KMS-11 (cell line): ENCODE measurements at regions not wholly inside any gene's neighbourhood (a gene's known extent, or its start where the extent isn't known, plus 50 kb on each side); places are given as distances from the start of the nearest gene placed in this dataset.

Experiments
- H2AFZ ChIP-seq: fragments of 200-600 bp; sonication (generic); 2 replicates; pipeline ENCODE4 v1.6.1; 2016; ENCODE audit warnings: antibody characterized with exemption, mixed run types, low read depth
- H3K27ac ChIP-seq: fragments of 200-600 bp; sonication (generic); 2 replicates; pipeline ENCODE4 v1.6.1; 2016; ENCODE audit warnings: mild to moderate bottlenecking, mixed run types
- H3K27me3 ChIP-seq: fragments of 200-600 bp; sonication (generic); 2 replicates; pipeline ENCODE4 v1.6.1; 2017; ENCODE audit warnings: mild to moderate bottlenecking, low read depth, mixed run types, moderate library complexity; ENCODE audit not compliant: insufficient read depth
- H3K36me3 ChIP-seq: fragments of 200-600 bp; sonication (generic); 2 replicates; pipeline ENCODE4 v1.6.1; 2017; ENCODE audit warnings: mild to moderate bottlenecking, mixed run types; ENCODE audit not compliant: insufficient read depth
- H3K4me1 ChIP-seq: fragments of 200-600 bp; sonication (generic); 2 replicates; pipeline ENCODE4 v1.6.1; 2016; ENCODE audit warnings: mild to moderate bottlenecking, low read depth, mixed run types; ENCODE audit not compliant: poor library complexity, severe bottlenecking
- H3K4me2 ChIP-seq: fragments of 200-600 bp; sonication (generic); 2 replicates; pipeline ENCODE4 v1.7.0; 2016; ENCODE audit warnings: mild to moderate bottlenecking, mixed run types
- H3K4me3 ChIP-seq: fragments of 200-600 bp; sonication (generic); IDR thresholded peaks from 2 replicates; pipeline ENCODE4 v1.6.1; 2017; ENCODE audit warnings: low read depth, low read length, mixed read lengths; ENCODE audit not compliant: insufficient read depth
- H3K79me2 ChIP-seq: fragments of 200-600 bp; sonication (generic); 2 replicates; pipeline ENCODE4 v1.6.1; 2016; ENCODE audit warnings: low read depth, mixed run types; ENCODE audit not compliant: insufficient read depth
- H3K9ac ChIP-seq: fragments of 200-600 bp; sonication (generic); 2 replicates; pipeline ENCODE4 v1.6.1; 2016; ENCODE audit warnings: mild to moderate bottlenecking, mixed run types
- H4K20me1 ChIP-seq: fragments of 200-600 bp; sonication (generic); 2 replicates; pipeline ENCODE4 v1.6.1; 2016; ENCODE audit warnings: mild to moderate bottlenecking, mixed run types; ENCODE audit not compliant: insufficient read depth
- TF ChIP-seq, protein P1 (sequence below): fragments of 200-600 bp; sonication (generic); conservative IDR thresholded peaks from 2 replicates; pipeline ENCODE4 v1.6.1; 2017; ENCODE audit warnings: low read depth, mild to moderate bottlenecking, antibody characterized with exemption, low read length, moderate library complexity, mixed read lengths

DNA sequence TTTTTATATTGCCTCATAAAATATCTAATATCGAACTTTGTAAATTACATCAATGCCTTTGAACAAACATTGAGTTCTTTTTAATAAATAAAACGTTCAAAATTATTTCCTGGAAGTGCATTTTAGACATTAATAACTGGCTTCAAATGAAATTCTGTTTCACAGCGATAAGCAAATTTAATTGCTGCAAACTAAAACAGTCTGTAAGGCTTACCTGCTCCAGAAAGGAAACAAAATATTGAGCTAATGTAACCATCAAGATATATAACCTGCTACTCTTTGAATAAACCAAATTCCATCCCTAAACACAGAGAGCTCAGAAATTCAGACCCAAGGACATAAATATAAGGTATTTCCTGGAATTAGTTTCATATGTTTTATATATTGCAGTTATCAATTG lies 651.3 kb downstream of the MED13L start:
- Histone ChIP-seq H3K4me3 (no peak overlapping the region), H3K4me1 (no peaks in the 10 kb centered on the region), H3K36me3 (no peaks in the 10 kb centered on the region), H3K27me3 (no peaks in the 10 kb centered on the region), H3K9ac (no peak overlapping the region), H3K27ac (no peak overlapping the region), H3K79me2 (no peaks in the 10 kb centered on the region), H2AFZ (no peak overlapping the region), H4K20me1 (no peaks in the 10 kb centered on the region), H3K4me2 (no peak overlapping the region)
- TF ChIP-seq, protein P1, sequence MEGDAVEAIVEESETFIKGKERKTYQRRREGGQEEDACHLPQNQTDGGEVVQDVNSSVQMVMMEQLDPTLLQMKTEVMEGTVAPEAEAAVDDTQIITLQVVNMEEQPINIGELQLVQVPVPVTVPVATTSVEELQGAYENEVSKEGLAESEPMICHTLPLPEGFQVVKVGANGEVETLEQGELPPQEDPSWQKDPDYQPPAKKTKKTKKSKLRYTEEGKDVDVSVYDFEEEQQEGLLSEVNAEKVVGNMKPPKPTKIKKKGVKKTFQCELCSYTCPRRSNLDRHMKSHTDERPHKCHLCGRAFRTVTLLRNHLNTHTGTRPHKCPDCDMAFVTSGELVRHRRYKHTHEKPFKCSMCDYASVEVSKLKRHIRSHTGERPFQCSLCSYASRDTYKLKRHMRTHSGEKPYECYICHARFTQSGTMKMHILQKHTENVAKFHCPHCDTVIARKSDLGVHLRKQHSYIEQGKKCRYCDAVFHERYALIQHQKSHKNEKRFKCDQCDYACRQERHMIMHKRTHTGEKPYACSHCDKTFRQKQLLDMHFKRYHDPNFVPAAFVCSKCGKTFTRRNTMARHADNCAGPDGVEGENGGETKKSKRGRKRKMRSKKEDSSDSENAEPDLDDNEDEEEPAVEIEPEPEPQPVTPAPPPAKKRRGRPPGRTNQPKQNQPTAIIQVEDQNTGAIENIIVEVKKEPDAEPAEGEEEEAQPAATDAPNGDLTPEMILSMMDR, result no peak

DNA sequence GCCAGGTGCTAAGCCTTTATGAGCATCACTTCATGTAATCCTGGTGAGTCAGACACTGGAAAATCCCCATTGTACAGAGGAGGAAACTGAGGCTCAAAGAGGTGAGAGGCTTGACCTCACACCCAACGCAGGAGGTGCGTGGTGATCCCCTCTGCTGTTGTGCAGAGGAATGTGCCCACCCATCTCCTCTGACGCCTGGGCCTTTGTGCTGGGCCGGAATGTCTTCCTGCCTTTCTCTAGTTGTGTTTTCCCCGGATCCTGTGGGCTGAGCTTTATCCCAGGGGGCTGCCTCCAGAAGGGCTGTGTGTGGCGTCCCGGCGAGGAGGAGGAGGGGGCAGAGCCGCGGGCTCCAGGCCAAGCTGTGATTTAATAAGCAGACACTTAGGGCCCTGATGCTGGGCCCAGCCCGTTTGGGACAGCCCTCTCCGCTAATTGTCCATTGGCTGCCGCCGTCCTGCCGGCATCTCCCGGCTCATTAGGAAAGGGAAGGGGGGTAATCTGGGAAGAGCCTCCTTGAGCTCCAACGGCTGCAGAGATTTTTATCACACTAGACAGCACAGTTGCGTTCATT lies 653.6 kb downstream of the MED13L start:
- Histone ChIP-seq H3K4me3 (no peak overlapping the region), H3K36me3 (no peaks in the 10 kb centered on the region), H4K20me1 (no peaks in the 10 kb centered on the region), H3K27me3 (no peaks in the 10 kb centered on the region), H2AFZ (no peak overlapping the region), H3K79me2 (no peaks in the 10 kb centered on the region), H3K9ac (no peak overlapping the region), H3K4me2 (no peak overlapping the region), H3K4me1 (no peaks in the 10 kb centered on the region), H3K27ac (no peak overlapping the region)
- TF ChIP-seq, protein P1, result no peak

DNA sequence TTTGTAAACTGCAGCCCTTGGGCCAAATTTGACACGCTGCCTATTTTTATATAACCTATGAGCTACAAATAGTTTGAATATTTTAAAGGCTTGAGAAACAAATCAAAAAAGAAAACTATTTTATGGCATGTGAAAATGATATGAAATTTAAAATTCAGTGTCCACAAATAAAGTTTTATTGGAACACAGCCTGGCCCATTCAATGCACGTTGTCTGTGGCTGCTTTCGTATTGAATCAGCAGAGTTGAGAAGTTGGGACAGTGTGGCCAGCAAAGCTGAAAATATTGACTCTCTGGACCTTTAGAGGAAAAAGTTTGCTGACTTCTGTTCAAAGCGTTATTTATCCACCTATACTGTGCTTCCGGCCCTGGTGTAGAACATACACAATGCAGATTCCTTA lies 654.2 kb downstream of the MED13L start:
- no peak overlapping the region for H2AFZ ChIP-seq

DNA sequence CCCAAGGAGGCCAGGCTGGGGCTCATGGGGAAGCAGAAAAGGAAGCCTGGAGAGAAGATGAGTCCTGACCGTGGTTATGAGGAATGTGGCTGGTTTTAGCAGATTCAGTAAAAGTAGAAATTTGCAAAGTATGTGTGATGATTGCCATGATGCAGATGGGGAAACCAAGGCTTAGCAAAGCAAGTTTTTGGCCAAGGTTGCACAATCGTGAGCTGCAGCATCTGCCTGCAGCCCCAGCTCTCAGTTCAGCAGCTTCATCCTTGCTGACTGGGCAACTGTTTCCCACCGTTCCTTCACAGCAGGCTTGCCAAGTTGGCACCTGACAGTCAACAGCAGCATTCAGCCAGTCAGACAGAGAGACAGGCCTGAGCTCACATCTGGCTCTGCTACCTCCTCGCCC lies 656.7 kb downstream of the MED13L start:
- no peaks in the 10 kb centered on the region for H4K20me1 ChIP-seq
- no peaks in the 10 kb centered on the region for H3K27me3 ChIP-seq
- no peak overlapping the region for H3K27ac ChIP-seq
- no peaks in the 10 kb centered on the region for H3K4me1 ChIP-seq
- no peak overlapping the region for H3K4me3 ChIP-seq
- H3K4me2 ChIP-seq, result no peak overlapping the region
- TF ChIP-seq, protein P1, result no peak
- no peak overlapping the region for H2AFZ ChIP-seq
- no peak overlapping the region for H3K9ac ChIP-seq
- no peaks in the 10 kb centered on the region for H3K36me3 ChIP-seq
- no peaks in the 10 kb centered on the region for H3K79me2 ChIP-seq

More for the DNA sequence above, 654.2 kb downstream of the MED13L start:
- H3K4me3 ChIP-seq, result no peak overlapping the region
- no peaks in the 10 kb centered on the region for H3K79me2 ChIP-seq
- TF ChIP-seq, protein P1, result no peak
- H3K36me3 ChIP-seq, result no peaks in the 10 kb centered on the region
- H4K20me1 ChIP-seq, result no peaks in the 10 kb centered on the region
- H3K4me1 ChIP-seq, result no peaks in the 10 kb centered on the region
- H3K27me3 ChIP-seq, result no peaks in the 10 kb centered on the region
- no peak overlapping the region for H3K9ac ChIP-seq
- H3K27ac ChIP-seq, result no peak overlapping the region
- no peak overlapping the region for H3K4me2 ChIP-seq

DNA sequence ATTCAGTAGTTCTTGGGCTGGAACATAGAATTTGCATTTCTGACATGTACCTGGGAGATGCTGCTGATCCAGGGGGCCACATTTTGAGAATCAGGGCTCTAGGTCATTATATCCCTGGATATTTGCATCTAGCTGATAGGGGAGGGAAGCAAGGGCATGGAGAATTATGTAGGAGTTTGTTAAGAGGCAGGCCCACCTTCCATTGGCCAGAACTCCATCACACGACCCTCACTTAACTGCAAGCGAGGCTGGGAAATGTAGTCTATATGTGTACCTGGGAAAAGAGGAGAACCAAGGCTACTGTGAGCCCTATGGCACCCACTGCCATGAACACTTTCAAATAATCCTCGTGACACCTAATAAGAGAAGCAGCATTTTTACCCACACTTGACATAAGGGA lies 657.6 kb downstream of the MED13L start:
- TF ChIP-seq, protein P1, result no peak

More for the DNA sequence above, 657.6 kb downstream of the MED13L start:
- H3K4me1 ChIP-seq, result no peaks in the 10 kb centered on the region
- H3K27ac ChIP-seq, result no peak overlapping the region
- H2AFZ ChIP-seq, result no peak overlapping the region
- H3K36me3 ChIP-seq, result no peaks in the 10 kb centered on the region
- H4K20me1 ChIP-seq, result no peaks in the 10 kb centered on the region
- H3K4me3 ChIP-seq, result no peak overlapping the region
- H3K9ac ChIP-seq, result no peak overlapping the region
- H3K4me2 ChIP-seq, result no peak overlapping the region
- H3K27me3 ChIP-seq, result no peaks in the 10 kb centered on the region
- H3K79me2 ChIP-seq, result no peaks in the 10 kb centered on the region
